Loucy (cell line): ENCODE measurements at regions not wholly inside any gene's neighbourhood (a gene's known extent, or its start where the extent isn't known, plus 50 kb on each side); places are given as distances from the start of the nearest gene placed in this dataset.

Experiments
- EZH2phosphoT487 ChIP-seq: fragments of 200-600 bp; IDR thresholded peaks from 2 replicates; pipeline ENCODE4 v1.6.1; 2018; ENCODE audit warnings: antibody characterized with exemption, mild to moderate bottlenecking, moderate library complexity, borderline replicate concordance
- TF ChIP-seq, protein P1 (sequence below): fragments of 200-600 bp; sonication (generic); conservative IDR thresholded peaks from 2 replicates; pipeline ENCODE4 v1.5.1; 2014; ENCODE audit warnings: mild to moderate bottlenecking, antibody characterized with exemption, low read length

DNA sequence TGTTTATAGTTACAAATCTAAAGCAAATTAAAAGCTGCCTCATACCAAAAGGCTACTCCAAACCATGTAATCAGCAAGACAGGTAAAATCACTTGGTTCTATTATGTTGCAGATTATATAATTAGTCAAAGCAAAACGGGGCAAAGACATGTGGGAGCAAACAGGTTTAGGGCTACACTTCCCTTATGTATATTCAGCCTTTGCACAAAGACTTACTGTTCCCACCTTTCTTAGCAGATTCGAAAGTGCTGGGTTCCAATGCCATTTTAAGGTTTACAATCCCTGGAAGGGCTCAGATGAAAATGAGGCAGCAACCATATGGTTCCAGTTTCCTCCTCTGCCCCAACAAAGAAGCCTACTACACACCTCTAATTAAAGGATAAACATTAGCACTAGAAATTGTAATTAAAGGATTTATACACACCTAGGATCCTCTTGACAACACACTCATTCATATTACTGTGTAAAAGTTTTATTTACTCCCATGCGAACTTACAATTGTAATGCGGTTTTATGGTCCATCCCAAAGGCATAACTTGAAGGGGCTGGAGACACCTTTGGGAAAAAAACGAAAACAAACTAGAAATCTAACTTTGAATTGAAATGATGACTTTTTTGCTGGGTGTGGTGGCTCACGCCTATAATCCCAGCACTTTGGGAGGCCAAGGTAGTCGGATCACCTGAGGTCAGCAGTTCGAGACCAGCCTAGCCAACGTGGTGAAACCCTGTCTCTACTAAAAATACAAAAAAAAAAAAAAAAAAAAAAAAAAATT, 117.3 kb upstream of the PKN2 start:
- TF ChIP-seq, protein P1, sequence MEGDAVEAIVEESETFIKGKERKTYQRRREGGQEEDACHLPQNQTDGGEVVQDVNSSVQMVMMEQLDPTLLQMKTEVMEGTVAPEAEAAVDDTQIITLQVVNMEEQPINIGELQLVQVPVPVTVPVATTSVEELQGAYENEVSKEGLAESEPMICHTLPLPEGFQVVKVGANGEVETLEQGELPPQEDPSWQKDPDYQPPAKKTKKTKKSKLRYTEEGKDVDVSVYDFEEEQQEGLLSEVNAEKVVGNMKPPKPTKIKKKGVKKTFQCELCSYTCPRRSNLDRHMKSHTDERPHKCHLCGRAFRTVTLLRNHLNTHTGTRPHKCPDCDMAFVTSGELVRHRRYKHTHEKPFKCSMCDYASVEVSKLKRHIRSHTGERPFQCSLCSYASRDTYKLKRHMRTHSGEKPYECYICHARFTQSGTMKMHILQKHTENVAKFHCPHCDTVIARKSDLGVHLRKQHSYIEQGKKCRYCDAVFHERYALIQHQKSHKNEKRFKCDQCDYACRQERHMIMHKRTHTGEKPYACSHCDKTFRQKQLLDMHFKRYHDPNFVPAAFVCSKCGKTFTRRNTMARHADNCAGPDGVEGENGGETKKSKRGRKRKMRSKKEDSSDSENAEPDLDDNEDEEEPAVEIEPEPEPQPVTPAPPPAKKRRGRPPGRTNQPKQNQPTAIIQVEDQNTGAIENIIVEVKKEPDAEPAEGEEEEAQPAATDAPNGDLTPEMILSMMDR = no peak
- no peak for TF ChIP-seq EZH2phosphoT487
